ENCODE measurements at regions not wholly inside any gene's neighbourhood (a gene's known extent, or its start where the extent isn't known, plus 50 kb on each side); places are given as distances from the start of the nearest gene placed in this dataset.

DNA sequence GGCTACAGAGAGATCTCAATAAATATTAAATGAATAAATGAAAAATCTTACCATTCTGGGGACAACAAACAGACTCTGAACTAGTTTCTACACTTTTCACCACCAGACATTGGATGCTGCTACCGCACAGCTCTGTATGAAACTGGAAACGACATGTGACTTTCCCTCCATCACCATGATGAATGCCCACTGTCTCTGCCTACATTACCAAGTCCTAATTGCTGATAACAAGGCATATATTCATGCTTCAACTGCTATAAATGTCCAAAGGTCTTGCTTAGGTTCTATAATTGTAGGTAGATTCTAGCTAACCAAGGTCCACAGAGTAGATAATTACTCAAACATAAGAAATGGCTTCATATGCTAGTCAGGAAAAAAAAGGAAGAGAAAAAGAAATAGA is 399.4 kb upstream of the ADGRL3 start (continued):
- TF ChIP-seq ZNF138 (CRISPR knock-in tag; conservative IDR thresholded peaks at IDR 0.05) = no peak
- TF ChIP-seq MXD4 (CRISPR knock-in tag; IDR thresholded peaks at IDR 0.05; ENCODE audit: borderline replicate concordance) = no peak
- TF ChIP-seq, protein P1, sequence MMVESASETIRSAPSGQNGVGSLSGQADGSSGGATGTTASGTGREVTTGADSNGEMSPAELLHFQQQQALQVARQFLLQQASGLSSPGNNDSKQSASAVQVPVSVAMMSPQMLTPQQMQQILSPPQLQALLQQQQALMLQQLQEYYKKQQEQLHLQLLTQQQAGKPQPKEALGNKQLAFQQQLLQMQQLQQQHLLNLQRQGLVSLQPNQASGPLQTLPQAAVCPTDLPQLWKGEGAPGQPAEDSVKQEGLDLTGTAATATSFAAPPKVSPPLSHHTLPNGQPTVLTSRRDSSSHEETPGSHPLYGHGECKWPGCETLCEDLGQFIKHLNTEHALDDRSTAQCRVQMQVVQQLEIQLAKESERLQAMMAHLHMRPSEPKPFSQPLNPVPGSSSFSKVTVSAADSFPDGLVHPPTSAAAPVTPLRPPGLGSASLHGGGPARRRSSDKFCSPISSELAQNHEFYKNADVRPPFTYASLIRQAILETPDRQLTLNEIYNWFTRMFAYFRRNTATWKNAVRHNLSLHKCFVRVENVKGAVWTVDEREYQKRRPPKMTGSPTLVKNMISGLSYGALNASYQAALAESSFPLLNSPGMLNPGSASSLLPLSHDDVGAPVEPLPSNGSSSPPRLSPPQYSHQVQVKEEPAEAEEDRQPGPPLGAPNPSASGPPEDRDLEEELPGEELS (CRISPR knock-in tag; IDR thresholded peaks at IDR 0.05) = no peak

DNA sequence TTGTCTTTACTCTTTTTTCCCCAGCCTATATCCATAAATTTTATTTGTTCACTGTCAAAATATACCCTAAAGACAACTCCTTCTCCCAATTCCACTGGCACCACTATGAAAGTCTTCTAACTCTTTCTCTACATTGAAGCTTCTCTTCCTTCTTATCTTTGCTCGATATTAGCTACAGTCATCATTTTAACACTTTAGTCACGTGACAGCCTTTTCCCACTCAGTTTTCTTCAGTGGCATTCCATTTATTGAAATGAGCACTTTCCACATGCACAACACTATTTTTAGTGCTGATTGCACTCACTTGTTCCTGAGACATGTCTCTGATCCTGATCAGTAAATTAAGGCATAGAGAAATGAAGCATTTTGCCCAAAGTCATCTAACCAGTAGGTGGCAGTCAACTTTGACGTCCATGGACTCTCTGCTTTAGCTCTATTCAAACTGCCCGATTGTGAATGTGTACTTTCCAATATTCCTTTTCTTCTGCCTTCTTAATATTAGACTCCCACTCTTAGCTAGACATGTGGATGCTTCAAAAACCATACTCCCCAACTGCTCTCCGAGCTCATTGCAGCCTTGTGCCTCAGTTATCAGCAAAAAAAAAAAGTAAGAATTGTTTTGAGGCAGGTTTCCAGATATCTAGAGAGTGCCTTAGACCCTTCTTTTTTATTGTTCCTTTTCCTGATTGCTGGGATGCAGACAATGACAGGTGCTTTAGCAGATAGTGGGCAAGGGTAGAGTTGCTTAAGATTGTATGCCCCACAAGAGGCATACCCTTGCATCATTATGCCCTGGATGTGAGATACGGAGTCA is 394.4 kb upstream of the ADGRL3 start:
- H3K4me1 Mint-ChIP-seq = no peaks in the 10 kb centered on the region
- no peaks in the 10 kb centered on the region for H3K9me3 Mint-ChIP-seq
- no peak for TF ChIP-seq TCF7 (CRISPR knock-in tag; IDR thresholded peaks at IDR 0.05; ENCODE audit: low read depth)
- 0 out of 2 replicates have a peak, but pooled peaks have one; percentile 30 for TF ChIP-seq CTCF (IDR thresholded peaks at IDR 0.05)
- POLR2A ChIA-PET = interaction anchor here (0.6 kb wide), 1 partner anchor 414 kb away, joined by 3 read pairs; no protein-coding TSS in a partner anchor
- CTCF ChIA-PET = interaction anchor here (0.6 to 1.7 kb wide), 10 partner anchors 10 to 936 kb away, joined by 3 to 10 read pairs (median 4); no protein-coding TSS in a partner anchor
- H3K27me3 Mint-ChIP-seq (ENCODE audit: low read depth) = no peaks in the 10 kb centered on the region
- H3K4me3 Mint-ChIP-seq = no peak overlapping the region
- ATAC-seq (peak; percentile 83), DNase-seq (ENCODE audit: low spot score) (no peak)
- H3K27ac Mint-ChIP-seq = no peak overlapping the region
- no peaks in the 10 kb centered on the region for H3K36me3 Mint-ChIP-seq

- Mint-ChIP-seq H3K9me3 (no peaks in the 10 kb centered on the region), H3K27ac (no peak overlapping the region), H3K27me3 (ENCODE audit: low read depth) (no peaks in the 10 kb centered on the region), H3K4me3 (no peak overlapping the region), H3K36me3 (no peaks in the 10 kb centered on the region), H3K4me1 (no peaks in the 10 kb centered on the region)
- ChIA-PET POLR2A (no interaction called here), CTCF (no interaction called here)
- DNase-seq (ENCODE audit: low spot score) (no peak), ATAC-seq (no peak)
- TF ChIP-seq, protein P2, sequence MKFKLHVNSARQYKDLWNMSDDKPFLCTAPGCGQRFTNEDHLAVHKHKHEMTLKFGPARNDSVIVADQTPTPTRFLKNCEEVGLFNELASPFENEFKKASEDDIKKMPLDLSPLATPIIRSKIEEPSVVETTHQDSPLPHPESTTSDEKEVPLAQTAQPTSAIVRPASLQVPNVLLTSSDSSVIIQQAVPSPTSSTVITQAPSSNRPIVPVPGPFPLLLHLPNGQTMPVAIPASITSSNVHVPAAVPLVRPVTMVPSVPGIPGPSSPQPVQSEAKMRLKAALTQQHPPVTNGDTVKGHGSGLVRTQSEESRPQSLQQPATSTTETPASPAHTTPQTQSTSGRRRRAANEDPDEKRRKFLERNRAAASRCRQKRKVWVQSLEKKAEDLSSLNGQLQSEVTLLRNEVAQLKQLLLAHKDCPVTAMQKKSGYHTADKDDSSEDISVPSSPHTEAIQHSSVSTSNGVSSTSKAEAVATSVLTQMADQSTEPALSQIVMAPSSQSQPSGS (CRISPR knock-in tag; IDR thresholded peaks at IDR 0.05; ENCODE audit: borderline replicate concordance, low read depth) = no peak
- TF ChIP-seq, protein P3, sequence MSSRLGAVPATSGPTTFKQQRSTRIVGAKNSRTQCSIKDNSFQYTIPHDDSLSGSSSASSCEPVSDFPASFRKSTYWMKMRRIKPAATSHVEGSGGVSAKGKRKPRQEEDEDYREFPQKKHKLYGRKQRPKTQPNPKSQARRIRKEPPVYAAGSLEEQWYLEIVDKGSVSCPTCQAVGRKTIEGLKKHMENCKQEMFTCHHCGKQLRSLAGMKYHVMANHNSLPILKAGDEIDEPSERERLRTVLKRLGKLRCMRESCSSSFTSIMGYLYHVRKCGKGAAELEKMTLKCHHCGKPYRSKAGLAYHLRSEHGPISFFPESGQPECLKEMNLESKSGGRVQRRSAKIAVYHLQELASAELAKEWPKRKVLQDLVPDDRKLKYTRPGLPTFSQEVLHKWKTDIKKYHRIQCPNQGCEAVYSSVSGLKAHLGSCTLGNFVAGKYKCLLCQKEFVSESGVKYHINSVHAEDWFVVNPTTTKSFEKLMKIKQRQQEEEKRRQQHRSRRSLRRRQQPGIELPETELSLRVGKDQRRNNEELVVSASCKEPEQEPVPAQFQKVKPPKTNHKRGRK (CRISPR knock-in tag; IDR thresholded peaks at IDR 0.05; ENCODE audit: borderline replicate concordance) = no peak
- TF ChIP-seq TEAD4 (CRISPR knock-in tag; IDR thresholded peaks at IDR 0.05) (no peak), CREB1 (CRISPR knock-in tag; IDR thresholded peaks at IDR 0.05) (no peak), ZBTB21 (CRISPR knock-in tag; IDR thresholded peaks at IDR 0.05; ENCODE audit: borderline replicate concordance) (no peak), ETV6 (CRISPR knock-in tag; IDR thresholded peaks at IDR 0.05) (no peak), FOXK1 (CRISPR knock-in tag; IDR thresholded peaks at IDR 0.05) (no peak), ATF6 (CRISPR knock-in tag; IDR thresholded peaks at IDR 0.05) (no peak), JUN (CRISPR knock-in tag; IDR thresholded peaks at IDR 0.05) (no peak), MAX (CRISPR knock-in tag; IDR thresholded peaks at IDR 0.05) (no peak)
- TF ChIP-seq, protein P4, sequence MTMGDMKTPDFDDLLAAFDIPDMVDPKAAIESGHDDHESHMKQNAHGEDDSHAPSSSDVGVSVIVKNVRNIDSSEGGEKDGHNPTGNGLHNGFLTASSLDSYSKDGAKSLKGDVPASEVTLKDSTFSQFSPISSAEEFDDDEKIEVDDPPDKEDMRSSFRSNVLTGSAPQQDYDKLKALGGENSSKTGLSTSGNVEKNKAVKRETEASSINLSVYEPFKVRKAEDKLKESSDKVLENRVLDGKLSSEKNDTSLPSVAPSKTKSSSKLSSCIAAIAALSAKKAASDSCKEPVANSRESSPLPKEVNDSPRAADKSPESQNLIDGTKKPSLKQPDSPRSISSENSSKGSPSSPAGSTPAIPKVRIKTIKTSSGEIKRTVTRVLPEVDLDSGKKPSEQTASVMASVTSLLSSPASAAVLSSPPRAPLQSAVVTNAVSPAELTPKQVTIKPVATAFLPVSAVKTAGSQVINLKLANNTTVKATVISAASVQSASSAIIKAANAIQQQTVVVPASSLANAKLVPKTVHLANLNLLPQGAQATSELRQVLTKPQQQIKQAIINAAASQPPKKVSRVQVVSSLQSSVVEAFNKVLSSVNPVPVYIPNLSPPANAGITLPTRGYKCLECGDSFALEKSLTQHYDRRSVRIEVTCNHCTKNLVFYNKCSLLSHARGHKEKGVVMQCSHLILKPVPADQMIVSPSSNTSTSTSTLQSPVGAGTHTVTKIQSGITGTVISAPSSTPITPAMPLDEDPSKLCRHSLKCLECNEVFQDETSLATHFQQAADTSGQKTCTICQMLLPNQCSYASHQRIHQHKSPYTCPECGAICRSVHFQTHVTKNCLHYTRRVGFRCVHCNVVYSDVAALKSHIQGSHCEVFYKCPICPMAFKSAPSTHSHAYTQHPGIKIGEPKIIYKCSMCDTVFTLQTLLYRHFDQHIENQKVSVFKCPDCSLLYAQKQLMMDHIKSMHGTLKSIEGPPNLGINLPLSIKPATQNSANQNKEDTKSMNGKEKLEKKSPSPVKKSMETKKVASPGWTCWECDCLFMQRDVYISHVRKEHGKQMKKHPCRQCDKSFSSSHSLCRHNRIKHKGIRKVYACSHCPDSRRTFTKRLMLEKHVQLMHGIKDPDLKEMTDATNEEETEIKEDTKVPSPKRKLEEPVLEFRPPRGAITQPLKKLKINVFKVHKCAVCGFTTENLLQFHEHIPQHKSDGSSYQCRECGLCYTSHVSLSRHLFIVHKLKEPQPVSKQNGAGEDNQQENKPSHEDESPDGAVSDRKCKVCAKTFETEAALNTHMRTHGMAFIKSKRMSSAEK (CRISPR knock-in tag; IDR thresholded peaks at IDR 0.05; ENCODE audit: borderline replicate concordance) = no peak
Observed at GRCh38 chr4:60808726-60809485, 391.2 kb upstream of the ADGRL3 start.

All from WTC11 (cell line).